ENCODE measurements at regions not wholly inside any gene's neighbourhood (a gene's known extent, or its start where the extent isn't known, plus 50 kb on each side); places are given as distances from the start of the nearest gene placed in this dataset.

GRCh38 chr9:106286249-106286648 lies 576.7 kb upstream of the ZNF462 start:
- CTCF ChIA-PET: no interaction called here
- FAIRE-seq (no peak), DNase-seq (ENCODE audit: low read depth, low spot score) (no peak)
- Histone ChIP-seq H3K9ac (replicated peaks; ENCODE audit: extremely low read depth, insufficient read depth, low read length) (no peak overlapping the region), H3K27ac (ENCODE audit: insufficient read depth, low read depth, low read length) (no peak overlapping the region), H3K4me2 (ENCODE audit: insufficient read depth, low read length) (no peak overlapping the region), H3K4me1 (ENCODE audit: control insufficient read depth, extremely low read depth, insufficient read depth, low read length) (no peaks in the 10 kb centered on the region), H3K9me3 (replicated peaks; ENCODE audit: control insufficient read depth, insufficient read depth, low read length) (no peaks in the 10 kb centered on the region), H3K27me3 (ENCODE audit: control insufficient read depth in 2 of 2, insufficient read depth in 2 of 2, low read length in 2 of 2) (no peaks in the 10 kb centered on the region), H3K9me1 (replicated peaks; ENCODE audit: control insufficient read depth, extremely low read depth, insufficient read depth, low read length) (no peaks in the 10 kb centered on the region), H3K79me2 (ENCODE audit: control insufficient read depth, insufficient read depth, low read length) (no peaks in the 10 kb centered on the region), H4K20me1 (replicated peaks; ENCODE audit: control insufficient read depth, extremely low read depth, insufficient read depth, low read length) (no peaks in the 10 kb centered on the region), H2AFZ (ENCODE audit: low read depth, low read length) (no peak overlapping the region), H3K36me3 (ENCODE audit: control insufficient read depth in 2 of 2, extremely low read depth in 1 of 2, insufficient read depth in 2 of 2, low read length in 2 of 2) (no peaks in the 10 kb centered on the region), H3K4me3 (replicated peaks in 1 of 3; ENCODE audit: insufficient read depth in 1 of 3, low read depth in 1 of 3, low read length in 3 of 3) (no peak overlapping the region)
- dilution Hi-C loops (cut with MboI; ENCODE audit: extremely low pct_ligation_motif_present, low sequenced_read_pairs) (no loop called here), intact Hi-C loops (cut with micrococcal nuclease) (no loop called here)
- BruUV-seq (replicated peaks): no TSS peak
- TF ChIP-seq JUN (IDR thresholded peaks at IDR 0.05; ENCODE audit: borderline replicate concordance, insufficient read depth, insufficient read length, low read depth) (no peak), EZH2 (IDR thresholded peaks at IDR 0.05; ENCODE audit: borderline replicate concordance, low read depth, low read length, severe bottlenecking) (no peak), GATA2 (IDR thresholded peaks at IDR 0.05; ENCODE audit: insufficient read depth, insufficient read length, low read depth, low read length) (no peak), FOS (IDR thresholded peaks at IDR 0.05; ENCODE audit: borderline replicate concordance, insufficient read depth, low read length) (no peak), MYC (IDR thresholded peaks at IDR 0.05; ENCODE audit: low read depth, low read length) (no peak), CTCF (IDR thresholded peaks at IDR 0.05; ENCODE audit: extremely low read depth in 1 of 2, insufficient read depth in 1 of 2, low read depth in 1 of 2, low read length in 2 of 2) (no peak)
- POLR2A ChIA-PET: no interaction called here
